Neural progenitor cell (in vitro differentiated cells): ENCODE measurements at regions not wholly inside any gene's neighbourhood (a gene's known extent, or its start where the extent isn't known, plus 50 kb on each side); places are given as distances from the start of the nearest gene placed in this dataset.

Experiments
- DNase-seq: peaks from one replicate; pipeline ENCODE4 v3.0.0-alpha.2; 2016; ENCODE audit warnings: low spot score
- H2AFZ ChIP-seq: fragments of 200-600 bp; sonication (generic); replicated peaks from 2 replicates; pipeline ENCODE4 v1.6.1; 2016; ENCODE audit warnings: antibody characterized with exemption
- H3F3A ChIP-seq: fragments of 200-600 bp; sonication (generic); 2 replicates; pipeline ENCODE4 v1.6.1; 2016; ENCODE audit warnings: antibody characterized with exemption, low read depth
- H3K27ac ChIP-seq: fragments of 200-600 bp; sonication (generic); 2 replicates; pipeline ENCODE4 v1.5.1; 2016; ENCODE audit warnings: mild to moderate bottlenecking
- H3K27me3 ChIP-seq: fragments of 200-600 bp; sonication (generic); 2 replicates; pipeline ENCODE4 v1.6.1; 2016; ENCODE audit warnings: mild to moderate bottlenecking, moderate library complexity
- H3K36me3 ChIP-seq: fragments of 200-600 bp; sonication (generic); 2 replicates; pipeline ENCODE4 v1.5.1; 2016
- H3K4me1 ChIP-seq: fragments of 200-600 bp; sonication (generic); 2 replicates; pipeline ENCODE4 v1.6.1; 2016; ENCODE audit warnings: mixed run types
- H3K4me2 ChIP-seq: fragments of 200-600 bp; sonication (generic); 2 replicates; pipeline ENCODE4 v1.6.1; 2016
- H3K4me3 ChIP-seq: fragments of 200-600 bp; sonication (generic); 2 replicates; pipeline ENCODE4 v1.5.1; 2016
- H3K79me2 ChIP-seq: fragments of 200-600 bp; sonication (generic); 2 replicates; pipeline ENCODE4 v1.6.1; 2016; ENCODE audit warnings: low read depth
- H3K9ac ChIP-seq: fragments of 200-600 bp; sonication (generic); 2 replicates; pipeline ENCODE4 v1.6.1; 2016
- H3K9me3 ChIP-seq: fragments of 200-600 bp; sonication (generic); 2 replicates; pipeline ENCODE4 v1.5.1; 2016; ENCODE audit warnings: low read depth
- H4K20me1 ChIP-seq: fragments of 200-600 bp; sonication (generic); 2 replicates; pipeline ENCODE4 v1.6.1; 2016; ENCODE audit warnings: low read depth
- H3K27ac Mint-ChIP-seq: 3 replicates; pipeline ENCODE4 v1.8.0; 2021; ENCODE audit warnings: mixed read lengths
- H3K27me3 Mint-ChIP-seq: 2 replicates; pipeline ENCODE4 v1.8.0; 2022; ENCODE audit warnings: low read depth, mild to moderate bottlenecking, inconsistent platforms, moderate library complexity, mixed read lengths; ENCODE audit not compliant: insufficient read depth
- H3K36me3 Mint-ChIP-seq: 3 replicates; pipeline ENCODE4 v1.8.0; 2021; ENCODE audit warnings: mixed read lengths
- H3K4me1 Mint-ChIP-seq: 3 replicates; pipeline ENCODE4 v1.8.0; 2021; ENCODE audit warnings: mixed read lengths
- H3K4me3 Mint-ChIP-seq: 3 replicates; pipeline ENCODE4 v1.8.0; 2021; ENCODE audit warnings: mild to moderate bottlenecking, moderate library complexity, mixed read lengths
- H3K9me3 Mint-ChIP-seq: 3 replicates; pipeline ENCODE4 v1.8.0; 2020; ENCODE audit warnings: mixed read lengths
- EZH2 ChIP-seq: fragments of 200-600 bp; sonication (generic); IDR thresholded peaks from 2 replicates; pipeline ENCODE4 v1.6.1; 2017; ENCODE audit warnings: antibody characterized with exemption, mild to moderate bottlenecking, moderate library complexity
- EZH2phosphoT487 ChIP-seq: fragments of 200-600 bp; sonication (generic); IDR thresholded peaks from 2 replicates; pipeline ENCODE4 v1.6.1; 2017; ENCODE audit warnings: antibody characterized with exemption
- TF ChIP-seq, protein P1 (sequence below): fragments of 200-600 bp; sonication (generic); IDR thresholded peaks from 2 replicates; pipeline ENCODE4 v1.5.1; 2017; ENCODE audit warnings: antibody characterized with exemption, mild to moderate bottlenecking

DNA sequence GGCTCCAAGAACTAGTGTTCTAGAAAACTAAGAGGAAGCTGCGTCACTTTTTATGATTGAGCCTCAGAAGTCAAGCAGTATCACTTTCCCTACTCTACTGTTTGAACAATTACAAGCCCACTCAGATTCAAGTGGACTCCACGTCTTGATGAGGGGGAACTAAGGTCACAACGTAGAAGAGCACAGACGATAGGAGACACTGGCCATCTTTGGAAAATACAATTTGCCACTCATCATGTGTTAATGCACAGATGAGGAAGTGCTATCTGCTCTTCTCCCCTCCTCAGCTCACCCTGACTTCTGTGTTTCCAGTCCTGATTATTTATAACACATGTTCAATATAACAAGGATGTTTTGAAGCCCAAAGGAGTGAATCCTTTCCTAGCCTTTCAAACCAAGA, 76.1 kb upstream of the CYP1B1 start:
- Mint-ChIP-seq H3K36me3 (no peaks in the 10 kb centered on the region), H3K9me3 (no peaks in the 10 kb centered on the region), H3K27me3 (no peaks in the 10 kb centered on the region), H3K27ac (no peak overlapping the region), H3K4me1 (peaks cover 2% of the 10 kb centered on the region), H3K4me3 (no peak overlapping the region)
- Histone ChIP-seq H3K4me2 (no peak overlapping the region), H2AFZ (no peak overlapping the region), H4K20me1 (no peaks in the 10 kb centered on the region), H3K27ac (no peak overlapping the region), H3F3A (no peaks in the 10 kb centered on the region), H3K9me3 (no peaks in the 10 kb centered on the region), H3K4me3 (no peak overlapping the region), H3K27me3 (no peaks in the 10 kb centered on the region), H3K4me1 (no peaks in the 10 kb centered on the region), H3K79me2 (no peaks in the 10 kb centered on the region), H3K36me3 (no peaks in the 10 kb centered on the region), H3K9ac (no peak overlapping the region)
- TF ChIP-seq EZH2phosphoT487: no peak
- TF ChIP-seq, protein P1, sequence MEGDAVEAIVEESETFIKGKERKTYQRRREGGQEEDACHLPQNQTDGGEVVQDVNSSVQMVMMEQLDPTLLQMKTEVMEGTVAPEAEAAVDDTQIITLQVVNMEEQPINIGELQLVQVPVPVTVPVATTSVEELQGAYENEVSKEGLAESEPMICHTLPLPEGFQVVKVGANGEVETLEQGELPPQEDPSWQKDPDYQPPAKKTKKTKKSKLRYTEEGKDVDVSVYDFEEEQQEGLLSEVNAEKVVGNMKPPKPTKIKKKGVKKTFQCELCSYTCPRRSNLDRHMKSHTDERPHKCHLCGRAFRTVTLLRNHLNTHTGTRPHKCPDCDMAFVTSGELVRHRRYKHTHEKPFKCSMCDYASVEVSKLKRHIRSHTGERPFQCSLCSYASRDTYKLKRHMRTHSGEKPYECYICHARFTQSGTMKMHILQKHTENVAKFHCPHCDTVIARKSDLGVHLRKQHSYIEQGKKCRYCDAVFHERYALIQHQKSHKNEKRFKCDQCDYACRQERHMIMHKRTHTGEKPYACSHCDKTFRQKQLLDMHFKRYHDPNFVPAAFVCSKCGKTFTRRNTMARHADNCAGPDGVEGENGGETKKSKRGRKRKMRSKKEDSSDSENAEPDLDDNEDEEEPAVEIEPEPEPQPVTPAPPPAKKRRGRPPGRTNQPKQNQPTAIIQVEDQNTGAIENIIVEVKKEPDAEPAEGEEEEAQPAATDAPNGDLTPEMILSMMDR: no peak
- no peak for TF ChIP-seq EZH2
- DNase-seq: no peak

DNA sequence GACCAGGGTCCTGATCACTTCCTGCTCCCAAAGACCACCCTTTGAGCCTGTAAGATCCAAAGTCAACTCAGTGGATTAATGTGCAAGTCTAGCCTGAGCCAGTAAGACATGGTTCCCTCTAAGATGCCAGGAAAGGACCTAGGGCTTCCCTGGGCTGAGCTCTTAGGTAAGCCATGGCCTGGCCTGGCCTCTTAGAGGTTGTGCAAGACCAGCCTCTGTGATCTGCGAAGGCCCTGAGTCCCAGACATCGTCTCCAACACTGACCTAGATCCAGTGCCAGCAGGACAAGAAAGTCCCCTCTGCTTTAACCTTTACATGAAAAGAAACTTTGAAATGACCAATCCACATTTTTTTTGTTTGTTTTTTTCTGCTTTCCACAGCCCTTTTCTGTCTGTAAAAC, 73.6 kb upstream of the CYP1B1 start:
- Histone ChIP-seq H3K79me2 (no peaks in the 10 kb centered on the region), H3K4me3 (no peak overlapping the region), H3K9ac (no peak overlapping the region), H3K4me1 (no peaks in the 10 kb centered on the region), H2AFZ (no peak overlapping the region), H3K4me2 (no peak overlapping the region), H3K9me3 (no peaks in the 10 kb centered on the region), H3K27ac (no peak overlapping the region), H3K27me3 (no peaks in the 10 kb centered on the region), H4K20me1 (no peaks in the 10 kb centered on the region), H3F3A (no peaks in the 10 kb centered on the region), H3K36me3 (no peaks in the 10 kb centered on the region)
- no peak for DNase-seq
- no peaks in the 10 kb centered on the region for H3K9me3 Mint-ChIP-seq
- TF ChIP-seq, protein P1: no peak
- TF ChIP-seq EZH2 (no peak), EZH2phosphoT487 (no peak)
- no peak overlapping the region for H3K27ac Mint-ChIP-seq
- no peaks in the 10 kb centered on the region for H3K36me3 Mint-ChIP-seq
- H3K27me3 Mint-ChIP-seq: no peaks in the 10 kb centered on the region
- H3K4me3 Mint-ChIP-seq: no peak overlapping the region
- H3K4me1 Mint-ChIP-seq: peaks cover 5% of the 10 kb centered on the region

DNA sequence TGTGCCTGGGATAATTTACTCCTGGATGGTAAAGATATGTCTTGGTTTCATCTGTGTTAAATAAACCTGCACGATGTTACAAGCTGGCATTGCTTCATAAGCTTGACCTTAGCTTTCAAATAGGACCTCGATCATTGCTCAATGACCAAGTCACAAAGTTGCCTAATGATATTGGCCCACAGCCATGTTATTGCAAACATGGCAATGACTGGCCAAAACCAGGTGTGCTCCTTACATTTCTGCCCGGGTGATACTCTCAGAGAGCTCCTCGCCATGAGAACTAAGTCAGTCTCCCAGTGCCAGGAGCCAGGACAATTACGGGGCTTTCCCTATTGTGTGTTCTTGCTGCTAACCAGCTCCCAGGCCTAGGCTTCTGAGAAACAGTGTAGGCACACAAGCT, 72.5 kb upstream of the CYP1B1 start:
- H3F3A ChIP-seq: no peaks in the 10 kb centered on the region
- H3K27ac Mint-ChIP-seq: no peak overlapping the region
- no peaks in the 10 kb centered on the region for H3K36me3 ChIP-seq
- no peaks in the 10 kb centered on the region for H3K9me3 ChIP-seq
- H3K4me1 Mint-ChIP-seq: peaks cover 5% of the 10 kb centered on the region
- H3K4me1 ChIP-seq: no peaks in the 10 kb centered on the region
- no peak overlapping the region for H3K27ac ChIP-seq
- no peak for DNase-seq
- no peaks in the 10 kb centered on the region for H3K27me3 ChIP-seq
- H3K36me3 Mint-ChIP-seq: no peaks in the 10 kb centered on the region
- H3K4me3 Mint-ChIP-seq: no peak overlapping the region
- H3K79me2 ChIP-seq: no peaks in the 10 kb centered on the region
- no peaks in the 10 kb centered on the region for H3K9me3 Mint-ChIP-seq
- no peak for TF ChIP-seq EZH2
- TF ChIP-seq, protein P1: no peak
- no peak for TF ChIP-seq EZH2phosphoT487
- no peaks in the 10 kb centered on the region for H3K27me3 Mint-ChIP-seq
- H3K9ac ChIP-seq: no peak overlapping the region
- H2AFZ ChIP-seq: no peak overlapping the region
- H4K20me1 ChIP-seq: no peaks in the 10 kb centered on the region
- H3K4me3 ChIP-seq: no peak overlapping the region
- no peak overlapping the region for H3K4me2 ChIP-seq
